NCI-H748 (cell line): ENCODE measurements at regions not wholly inside any gene's neighbourhood (a gene's known extent, or its start where the extent isn't known, plus 50 kb on each side); places are given as distances from the start of the nearest gene placed in this dataset.
"Not testable (repeated sequence)": the region's sequence is repeated elsewhere in the genome, so short reads cannot be mapped to it uniquely, and the experiment has no call there.

ENCODE experiments used
- DNase-seq: peaks from one replicate; lab custom pipeline; 2025; ENCODE audit not compliant: unreplicated experiment; lab: John Stamatoyannopoulos, UW

- DNase-seq = no peak
Measured at GRCh38 chr13:84816567-84817105, 934.4 kb upstream of the SLITRK1 start.

- DNase-seq = no peak
Measured at GRCh38 chr13:84812789-84813188, 930.5 kb upstream of the SLITRK1 start.

GRCh38 chr13:84812078-84812477, 929.8 kb upstream of the SLITRK1 start:
- peak; percentile 19 for DNase-seq

GRCh38 chr13:84810781-84811180, 928.5 kb upstream of the SLITRK1 start:
- no peak for DNase-seq

GRCh38 chr13:84802073-84802472, 919.8 kb upstream of the SLITRK1 start:
- DNase-seq = no peak

GRCh38 chr13:84784443-84785153, 902.3 kb upstream of the SLITRK1 start:
- DNase-seq = no peak

GRCh38 chr13:84777316-84777715, 895.0 kb upstream of the SLITRK1 start:
- DNase-seq = no peak

- no peak for DNase-seq
Measured at GRCh38 chr13:84776593-84776992, 894.3 kb upstream of the SLITRK1 start.

GRCh38 chr13:84775920-84776319, 893.6 kb upstream of the SLITRK1 start:
- DNase-seq = not testable (repeated sequence)

GRCh38 chr13:84774111-84774510, 891.8 kb upstream of the SLITRK1 start:
- no peak for DNase-seq

GRCh38 chr13:84760956-84761355, 878.7 kb upstream of the SLITRK1 start:
- DNase-seq = no peak

- DNase-seq = no peak
Measured at GRCh38 chr13:84749126-84749525, 866.9 kb upstream of the SLITRK1 start.

- DNase-seq = no peak
Measured at GRCh38 chr13:84745051-84745551, 862.8 kb upstream of the SLITRK1 start.

- no peak for DNase-seq
Measured at GRCh38 chr13:84744203-84744602, 861.9 kb upstream of the SLITRK1 start.

- DNase-seq = no peak
Measured at GRCh38 chr13:84741253-84741652, 859.0 kb upstream of the SLITRK1 start.

- DNase-seq = no peak
Measured at GRCh38 chr13:84739021-84739420, 856.7 kb upstream of the SLITRK1 start.

GRCh38 chr13:84737661-84738060, 855.4 kb upstream of the SLITRK1 start:
- no peak for DNase-seq

GRCh38 chr13:84730376-84730775, 848.1 kb upstream of the SLITRK1 start:
- no peak for DNase-seq

GRCh38 chr13:84705982-84706710, 823.9 kb upstream of the SLITRK1 start:
- DNase-seq = no peak

- DNase-seq = no peak
Measured at GRCh38 chr13:84702174-84702573, 819.9 kb upstream of the SLITRK1 start.

GRCh38 chr13:84697591-84697990, 815.3 kb upstream of the SLITRK1 start:
- peak; percentile 44 for DNase-seq

GRCh38 chr13:84686973-84687372, 804.7 kb upstream of the SLITRK1 start:
- peak; percentile 30 for DNase-seq
